Pancreas (tissue), 10 donors: ENCODE measurements at regions not wholly inside any gene's neighbourhood (a gene's known extent, or its start where the extent isn't known, plus 50 kb on each side); places are given as distances from the start of the nearest gene placed in this dataset.

Experiments
- ATAC-seq, 4 donors: fragments of 200-7000 bp; cut with Tn5 transposase; one replicate each; pipeline versions ENCODE4 v1.8.0 to v1.9.1; 2020; ENCODE audit warnings: mild to moderate bottlenecking in 4 of 4, moderate library complexity in 4 of 4
- DNase-seq, 6 donors: peaks; one replicate each; pipeline ENCODE4 v3.0.0-alpha.2; 2020
- FAIRE-seq: peaks from 2 replicates; lab custom pipeline; 2012; peaks lifted over from hg19 to GRCh38; lab: Jason Lieb, UNC
- H3K27ac ChIP-seq, 4 donors: fragments of 200-600 bp; sonication (generic); 1 replicate in 3 of 4; 2 replicates in 1 of 4; pipeline versions ENCODE4 v1.5.0 to v1.8.0; 2020
- H3K27me3 ChIP-seq, 4 donors: fragments of 200-600 bp; one replicate each; pipeline ENCODE4 v1.8.0; 2021
- H3K36me3 ChIP-seq, 3 donors: fragments of 200-600 bp; sonication (generic) in 1 of 3; one replicate each; pipeline versions ENCODE4 v1.5.0 to v1.8.0; 2020 to 2021
- H3K4me1 ChIP-seq, 3 donors: fragments of 200-600 bp; one replicate each; pipeline ENCODE4 v1.8.0; 2021
- H3K4me3 ChIP-seq, 4 donors: fragments of 200-600 bp; sonication (generic) in 2 of 4; one replicate each; pipeline versions ENCODE4 v1.5.0 to v1.8.0; 2020 to 2021
- H3K9me3 ChIP-seq, 4 donors: fragments of 200-600 bp; one replicate each; pipeline ENCODE4 v1.8.0; 2021
- WGBS, 2 donors: extraction: QIAGEN DNeasy Blood & Tissue Kit; methylation state at CpG; one replicate each; pipeline ENCODE4 v1.1.7; 2013; 5-methylcytosine and 5-hydroxymethylcytosine counted together
- intact Hi-C, 3 donors: fragments of 100-400 bp; cut with DNase I; formaldehyde crosslinking; loops; one replicate each; pipeline versions ENCODE4 v1.11.1 to v1.14.2; 2022
- TF ChIP-seq, protein P1 (sequence below), 4 donors: fragments of 200-600 bp; sonication (generic) in 3 of 4; IDR thresholded peaks; one replicate each; pipeline versions ENCODE4 v1.5.0 to v1.8.0; 2021; ENCODE audit warnings: antibody characterized with exemption in 4 of 4
- donor health status: healthy with polysubstance abuse.
- donor health status: DM: no; HTN: no; CAD: no; lungs with moderate emphysema.
- donor health status: DM: no; HTN: no; CAD: no.
- donor health status: control.
- donor health status: control.
- donor health status: Bipolar disorder and iron deficiency.
- donor health status: DM: yes; HTN: yes; CAD: no.
- donor health status: DM: no; HTN: no; CAD: no.
- donor health status: DM: no; HTN: no; CAD: no.
- donor health status: DM: yes; HTN: yes; CAD: no.

DNA sequence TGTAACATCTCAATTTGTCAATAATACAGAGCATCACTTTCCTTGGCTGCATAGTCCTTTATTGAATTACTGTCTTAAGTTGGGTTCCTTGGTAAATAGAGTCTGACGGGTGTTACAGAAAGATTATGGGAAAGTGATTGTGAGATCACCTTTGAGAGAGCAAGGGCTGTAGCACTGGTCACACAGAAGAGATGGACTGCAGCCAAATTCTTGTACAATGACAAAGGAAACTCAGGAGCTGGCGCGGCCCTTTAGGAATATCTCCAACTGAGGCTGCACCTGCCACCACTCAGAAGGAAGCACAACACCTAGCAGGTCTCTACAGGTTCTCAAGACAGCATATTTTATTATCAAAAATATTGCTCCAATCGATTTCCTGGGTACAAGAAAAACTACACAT lies 350.0 kb upstream of the ISL1 start:
- intact Hi-C loops, result no loop called here
- DNase-seq, result peak in 5 of 6 donors; percentile 3 to 42 (median 16)
- no peak for FAIRE-seq
- TF ChIP-seq, protein P1, sequence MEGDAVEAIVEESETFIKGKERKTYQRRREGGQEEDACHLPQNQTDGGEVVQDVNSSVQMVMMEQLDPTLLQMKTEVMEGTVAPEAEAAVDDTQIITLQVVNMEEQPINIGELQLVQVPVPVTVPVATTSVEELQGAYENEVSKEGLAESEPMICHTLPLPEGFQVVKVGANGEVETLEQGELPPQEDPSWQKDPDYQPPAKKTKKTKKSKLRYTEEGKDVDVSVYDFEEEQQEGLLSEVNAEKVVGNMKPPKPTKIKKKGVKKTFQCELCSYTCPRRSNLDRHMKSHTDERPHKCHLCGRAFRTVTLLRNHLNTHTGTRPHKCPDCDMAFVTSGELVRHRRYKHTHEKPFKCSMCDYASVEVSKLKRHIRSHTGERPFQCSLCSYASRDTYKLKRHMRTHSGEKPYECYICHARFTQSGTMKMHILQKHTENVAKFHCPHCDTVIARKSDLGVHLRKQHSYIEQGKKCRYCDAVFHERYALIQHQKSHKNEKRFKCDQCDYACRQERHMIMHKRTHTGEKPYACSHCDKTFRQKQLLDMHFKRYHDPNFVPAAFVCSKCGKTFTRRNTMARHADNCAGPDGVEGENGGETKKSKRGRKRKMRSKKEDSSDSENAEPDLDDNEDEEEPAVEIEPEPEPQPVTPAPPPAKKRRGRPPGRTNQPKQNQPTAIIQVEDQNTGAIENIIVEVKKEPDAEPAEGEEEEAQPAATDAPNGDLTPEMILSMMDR (IDR thresholded peaks at IDR 0.05), result no peak
- H3K27ac ChIP-seq, result no peak overlapping the region
- no peaks in the 10 kb centered on the region for H3K9me3 ChIP-seq
- H3K4me3 ChIP-seq, result no peak overlapping the region
- peak; percentile 38 to 90 (median 69) for ATAC-seq
- no peaks in the 10 kb centered on the region for H3K36me3 ChIP-seq
- 21 to 24% methylated on average over 4 of the region's 4 CpGs for WGBS, 2 donors
- H3K27me3 ChIP-seq, result no peaks in the 10 kb centered on the region
- H3K4me1 ChIP-seq, result peaks cover 0 to 6% (median 0%) of the 10 kb centered on the region in 3 donors

DNA sequence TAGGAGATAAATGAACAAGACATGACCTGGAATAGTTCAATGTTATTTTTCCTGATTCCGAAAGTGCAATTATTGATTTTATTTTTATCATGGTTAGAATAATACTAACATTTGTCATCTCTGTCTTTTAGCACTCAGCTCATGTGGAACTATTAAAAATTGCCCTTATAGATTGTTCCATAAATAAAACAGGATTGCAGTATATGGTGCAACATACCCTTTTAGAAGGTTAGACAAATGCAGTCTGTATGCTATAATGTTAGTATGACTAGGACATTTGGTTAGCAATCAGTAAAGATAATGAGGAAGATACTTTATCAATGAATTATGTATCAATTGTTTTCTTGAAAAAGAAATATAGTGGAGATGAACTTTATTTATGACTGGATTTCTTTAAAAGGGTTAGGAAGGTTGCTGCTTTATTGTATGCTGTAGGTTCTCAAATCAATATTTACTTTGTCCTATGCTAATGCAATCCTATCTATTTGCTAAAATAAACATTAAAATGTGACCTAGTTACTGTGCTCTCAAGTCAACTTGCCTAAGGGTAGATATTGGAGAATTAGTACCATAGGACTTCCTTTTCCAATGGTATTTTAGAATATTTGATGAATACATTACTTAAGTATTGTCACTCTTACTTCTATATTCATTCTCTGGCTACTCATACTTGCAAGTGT lies 348.9 kb upstream of the ISL1 start:
- H3K4me1 ChIP-seq, result peaks cover 0 to 6% (median 0%) of the 10 kb centered on the region in 3 donors
- H3K36me3 ChIP-seq, result no peaks in the 10 kb centered on the region
- H3K9me3 ChIP-seq, result no peaks in the 10 kb centered on the region
- WGBS, 2 donors, result 25 to 33% methylated on average over 1 of the region's 1 CpG
- H3K27me3 ChIP-seq, result no peaks in the 10 kb centered on the region
- FAIRE-seq (no peak), DNase-seq (no peak), ATAC-seq (no peak)
- no peak overlapping the region for H3K27ac ChIP-seq
- TF ChIP-seq, protein P1 (IDR thresholded peaks at IDR 0.05), result no peak
- intact Hi-C loops, result no loop called here
- no peak overlapping the region for H3K4me3 ChIP-seq

DNA sequence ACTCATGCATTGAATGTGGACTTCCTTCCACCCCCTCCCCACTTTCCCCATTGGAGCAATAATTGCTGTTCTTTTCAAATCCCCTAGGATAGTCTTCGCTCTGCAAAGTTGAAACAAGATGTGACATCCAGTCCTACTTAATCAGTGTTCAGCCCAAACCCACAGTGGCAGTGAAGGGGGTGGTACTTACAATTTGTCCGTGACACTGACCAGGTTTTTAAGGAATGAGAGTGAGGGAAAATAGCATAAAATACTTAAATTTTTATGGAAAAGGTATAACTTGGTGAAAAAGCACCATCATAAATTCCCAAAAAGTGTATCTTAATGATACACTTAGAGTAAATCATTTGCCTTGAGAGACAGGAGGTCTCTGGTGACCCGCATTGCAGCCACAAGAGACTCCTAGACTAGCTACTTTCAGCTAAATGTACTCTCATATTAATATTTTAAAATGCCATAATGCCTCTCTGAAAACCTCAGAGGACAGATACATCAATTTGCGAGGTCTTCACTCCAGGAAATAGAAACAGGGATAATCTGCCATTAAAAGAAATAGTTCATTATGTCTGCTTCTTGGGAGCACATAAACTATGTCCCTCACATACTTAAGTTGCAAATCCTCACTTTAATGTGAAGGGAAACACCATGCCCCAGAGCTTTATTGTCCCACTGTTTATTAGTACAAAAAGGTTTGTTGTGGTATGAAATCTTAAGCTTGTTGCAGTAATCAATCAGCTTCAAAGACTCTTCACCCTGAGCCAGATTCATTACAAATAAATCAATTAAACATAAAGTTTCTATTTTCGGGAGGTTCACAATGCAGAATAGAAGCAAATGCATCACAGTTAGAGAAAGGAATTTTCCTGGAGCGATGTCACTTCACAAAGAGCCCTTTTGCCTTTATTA lies 343.6 kb upstream of the ISL1 start:
- 56 to 62% methylated on average over 6 of the region's 6 CpGs for WGBS, 2 donors
- Histone ChIP-seq H3K36me3 (no peaks in the 10 kb centered on the region), H3K27me3 (no peaks in the 10 kb centered on the region), H3K9me3 (no peaks in the 10 kb centered on the region), H3K4me3 (no peak overlapping the region), H3K4me1 (no peaks in the 10 kb centered on the region), H3K27ac (no peak overlapping the region)
- intact Hi-C loops, result no loop called here
- ATAC-seq (no peak), DNase-seq (no peak), FAIRE-seq (no peak)
- TF ChIP-seq, protein P1 (IDR thresholded peaks at IDR 0.05), result no peak

DNA sequence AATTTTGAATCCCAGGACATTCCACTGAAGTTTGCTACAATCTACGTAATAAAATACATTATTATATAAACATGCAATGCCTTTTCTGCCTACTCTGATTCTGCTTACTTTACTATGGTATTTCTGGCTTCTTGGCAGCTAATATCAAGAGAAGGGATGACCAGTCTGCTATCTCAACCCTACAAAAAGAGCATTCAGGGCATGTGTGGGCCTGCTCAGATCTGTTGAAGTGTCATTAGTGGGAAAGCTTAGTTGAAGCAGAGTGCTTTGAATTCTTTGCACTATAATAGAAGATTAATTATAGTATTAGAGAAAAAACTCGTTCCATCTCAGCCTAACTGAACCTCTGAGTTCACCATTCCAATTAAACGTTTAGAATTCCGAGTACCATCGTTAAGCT lies 339.5 kb upstream of the ISL1 start:
- no peak for DNase-seq
- FAIRE-seq, result no peak
- no peak overlapping the region for H3K4me3 ChIP-seq
- no peaks in the 10 kb centered on the region for H3K4me1 ChIP-seq
- no peak overlapping the region for H3K27ac ChIP-seq
- intact Hi-C loops, result no loop called here
- WGBS, 2 donors, result 53 to 71% methylated on average over 5 of the region's 5 CpGs
- no peaks in the 10 kb centered on the region for H3K36me3 ChIP-seq
- no peaks in the 10 kb centered on the region for H3K9me3 ChIP-seq
- TF ChIP-seq, protein P1 (IDR thresholded peaks at IDR 0.05), result no peak
- H3K27me3 ChIP-seq, result peaks cover 0 to 3% (median 0%) of the 10 kb centered on the region in 4 donors
- no peak for ATAC-seq
